CD1c-positive myeloid dendritic cell (primary cell): ENCODE measurements at regions not wholly inside any gene's neighbourhood (a gene's known extent, or its start where the extent isn't known, plus 50 kb on each side); places are given as distances from the start of the nearest gene placed in this dataset.
A peak's percentile ranks its signal among the peaks of the same experiment; 100 is the strongest.

ENCODE experiments used
- DNase-seq: peaks from one replicate; pipeline ENCODE4 v3.0.0-alpha.2; 2016; ENCODE audit errors: extremely low spot score

- no peak for DNase-seq
Observed at GRCh38 chr20:23205611-23206041, 119.5 kb upstream of the CD93 start.

DNA sequence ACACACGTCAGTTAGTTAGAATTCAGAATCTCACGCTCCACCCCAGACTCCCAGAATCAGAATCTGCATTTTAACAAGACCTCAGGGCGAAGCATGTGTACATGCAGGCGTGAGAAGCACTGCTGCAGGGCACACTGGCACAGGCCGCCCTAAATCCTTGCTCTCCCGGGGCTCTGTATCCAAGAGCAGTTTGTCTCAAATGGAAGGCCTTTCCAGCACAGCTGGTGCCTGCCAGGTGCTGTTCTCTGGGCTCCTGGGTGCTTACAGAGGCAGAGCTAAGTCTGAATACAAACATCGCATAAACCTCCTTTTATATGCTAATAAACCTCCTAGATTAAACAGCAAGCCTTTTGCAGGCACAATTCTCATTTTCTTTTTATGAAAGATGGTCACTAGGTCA, 119.1 kb upstream of the CD93 start:
- DNase-seq, result no peak

DNA sequence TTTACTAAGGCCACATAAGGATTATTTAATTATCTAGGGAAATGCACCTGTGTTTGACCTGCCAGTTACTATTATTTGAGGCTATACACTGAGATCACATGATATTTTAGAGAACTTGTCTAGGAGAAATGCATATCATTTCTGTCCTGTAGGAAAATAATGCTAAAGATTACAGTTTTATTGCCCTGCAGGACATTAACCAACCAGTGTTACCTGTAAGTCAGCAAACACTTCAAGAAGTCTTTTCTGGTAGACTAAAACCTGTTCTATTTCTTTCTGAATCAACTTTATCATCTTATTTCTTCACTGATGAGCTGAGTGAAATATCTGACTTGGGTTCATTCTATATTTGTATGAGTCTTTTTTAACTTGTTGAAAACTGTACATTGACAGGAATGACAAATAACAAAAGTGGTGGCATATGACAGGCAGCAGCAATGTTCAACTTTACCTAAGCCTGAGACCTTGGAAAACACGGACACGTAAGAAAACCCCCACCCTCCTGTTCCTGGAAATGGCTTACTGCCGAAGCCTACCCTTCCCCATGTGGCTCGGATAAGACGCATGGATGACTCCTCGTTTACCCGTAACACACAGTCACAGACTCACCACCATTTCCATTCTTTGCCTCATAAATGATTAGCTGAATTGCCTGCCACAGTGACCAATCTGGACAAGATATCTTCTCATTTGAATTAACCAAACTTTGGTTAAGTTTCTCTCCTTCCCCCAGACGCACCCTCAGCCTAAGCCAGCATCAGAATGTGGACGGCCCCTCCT, 118.0 kb upstream of the CD93 start:
- DNase-seq, result no peak

DNA sequence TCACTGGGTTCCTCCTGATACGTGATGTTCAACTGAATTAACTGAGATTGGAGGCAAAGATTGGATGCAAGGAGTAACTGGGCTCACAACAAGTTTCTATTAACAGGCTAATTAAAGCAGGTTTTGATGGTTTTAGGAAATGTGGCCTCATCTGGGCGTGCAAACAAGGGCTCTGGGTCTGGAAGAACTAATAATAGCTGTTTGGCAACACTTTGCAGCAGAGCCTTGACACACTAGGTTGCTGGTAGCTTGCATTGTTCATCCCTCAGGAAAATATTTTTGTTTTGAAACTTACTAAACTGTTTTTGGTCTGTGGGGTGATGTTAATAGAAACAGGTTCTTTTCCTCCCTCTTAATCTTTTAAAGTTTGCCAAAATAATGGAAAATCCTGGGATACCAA, 117.2 kb upstream of the CD93 start:
- no peak for DNase-seq

GRCh38 chr20:23201658-23202057, 115.5 kb upstream of the CD93 start:
- DNase-seq, result no peak

DNA sequence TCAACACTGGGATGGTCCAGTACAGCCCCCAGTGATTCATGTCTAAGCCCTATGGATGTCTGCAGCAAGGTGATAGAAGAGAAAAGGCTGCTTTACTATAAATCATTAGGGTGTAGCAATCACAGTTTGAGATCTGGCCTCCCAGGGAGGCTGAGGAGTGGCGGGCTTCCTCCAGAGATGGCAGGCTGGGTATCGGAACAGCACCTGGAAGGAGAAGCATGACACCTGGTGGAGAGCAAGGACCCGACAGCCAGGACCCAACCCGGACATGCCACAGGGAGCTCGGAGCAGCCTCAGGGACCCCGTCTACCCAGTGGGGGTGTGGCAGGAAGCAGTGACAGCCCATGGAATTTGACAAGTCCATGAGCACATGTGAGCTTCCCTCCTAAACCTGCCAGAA, 114.8 kb upstream of the CD93 start:
- DNase-seq, result no peak

DNA sequence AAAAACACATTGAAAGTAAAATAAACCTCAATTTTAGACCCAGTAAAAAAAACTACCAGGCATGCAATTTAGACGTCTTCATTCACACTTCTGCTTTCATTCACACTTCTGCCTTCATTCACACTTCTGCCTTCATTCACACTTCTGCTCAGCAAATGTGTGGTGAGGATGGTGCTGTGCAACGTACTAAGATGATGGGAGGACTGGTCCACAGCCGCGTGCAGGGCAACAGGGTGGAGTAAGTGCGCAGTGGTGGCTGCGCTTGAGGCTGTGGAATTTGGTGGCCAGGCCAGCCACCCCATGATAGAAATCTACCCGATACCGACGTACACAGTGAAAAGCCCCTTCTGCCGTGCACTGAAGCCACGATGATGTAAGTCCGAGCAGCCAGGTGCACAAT, 114.3 kb upstream of the CD93 start:
- peak; percentile 53 for DNase-seq

GRCh38 chr20:23199356-23199755, 113.2 kb upstream of the CD93 start:
- no peak for DNase-seq

DNA sequence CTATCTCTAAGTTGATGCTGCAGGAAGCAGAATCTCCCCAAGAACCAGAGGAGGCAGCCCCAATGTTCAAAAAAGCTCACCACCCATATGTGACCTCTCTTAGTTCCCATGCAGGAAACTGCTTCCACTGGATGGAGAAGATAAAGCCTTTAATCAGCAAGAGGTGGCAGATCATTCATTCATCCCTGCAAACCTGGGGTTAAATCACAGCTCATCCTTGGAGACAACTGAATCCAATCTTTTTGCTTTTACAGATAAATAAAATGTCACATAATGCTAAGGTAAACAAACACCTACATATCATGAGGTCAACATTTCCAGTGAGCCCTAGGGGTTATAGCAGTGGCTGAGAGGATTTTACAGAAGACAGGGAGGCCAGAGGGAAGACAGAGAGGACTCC, 112.7 kb upstream of the CD93 start:
- DNase-seq, result no peak

DNA sequence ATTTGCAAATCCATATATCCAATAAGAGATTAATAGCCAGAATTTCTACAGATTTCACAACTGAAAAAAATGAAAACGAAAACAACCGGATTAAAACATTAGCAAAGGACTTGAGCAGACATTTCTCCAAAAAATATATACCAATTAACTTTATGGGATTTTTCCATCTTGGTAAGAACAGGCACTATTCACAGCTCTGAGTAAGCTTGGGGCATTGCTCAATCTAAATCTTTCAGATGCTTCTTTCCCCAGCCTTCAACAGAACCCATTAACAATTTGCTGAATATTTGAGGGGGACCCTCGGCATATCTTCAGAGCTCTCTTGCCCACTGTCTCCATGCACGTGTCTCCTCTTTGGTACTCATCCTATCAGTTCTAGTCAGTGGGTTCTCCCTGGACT, 111.7 kb upstream of the CD93 start:
- no peak for DNase-seq

GRCh38 chr20:23195636-23196035, 109.5 kb upstream of the CD93 start:
- peak; percentile 78 for DNase-seq

DNA sequence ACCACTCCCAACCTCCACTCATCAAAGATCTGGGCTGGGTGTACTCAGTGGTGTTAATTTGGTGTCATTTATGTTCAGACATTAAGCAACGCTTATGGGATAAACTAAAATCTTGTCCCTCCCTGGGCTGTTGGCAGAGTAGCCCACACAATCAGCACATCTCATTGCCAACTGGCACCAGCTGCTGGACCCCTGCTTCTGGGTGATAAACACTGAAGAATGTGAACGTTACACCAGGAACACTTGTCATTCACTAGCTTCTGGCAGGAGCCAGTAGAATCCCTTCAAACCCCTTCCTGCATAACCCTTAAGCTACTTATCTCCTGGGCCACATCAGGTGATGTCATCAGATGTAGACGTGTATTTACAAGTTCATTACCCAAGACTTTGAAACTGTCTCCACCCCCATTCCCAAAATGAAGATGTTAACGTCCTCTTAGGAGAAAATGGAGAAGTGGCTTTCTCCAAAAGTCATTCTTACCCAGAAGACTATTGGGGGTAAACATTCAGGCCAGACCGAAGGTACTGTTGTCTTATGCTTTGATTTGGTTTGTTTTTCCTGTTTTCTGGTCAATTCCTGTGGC, 107.8 kb upstream of the CD93 start:
- DNase-seq, result peak; percentile 83

GRCh38 chr20:23192469-23192868, 106.3 kb upstream of the CD93 start:
- no peak for DNase-seq

- DNase-seq, result no peak
Observed at GRCh38 chr20:23190557-23190956, 104.4 kb upstream of the CD93 start.

GRCh38 chr20:23189854-23190253, 103.7 kb upstream of the CD93 start:
- no peak for DNase-seq

GRCh38 chr20:23189341-23189740, 103.2 kb upstream of the CD93 start:
- DNase-seq, result no peak

GRCh38 chr20:23188377-23189169, 102.4 kb upstream of the CD93 start:
- no peak for DNase-seq

DNA sequence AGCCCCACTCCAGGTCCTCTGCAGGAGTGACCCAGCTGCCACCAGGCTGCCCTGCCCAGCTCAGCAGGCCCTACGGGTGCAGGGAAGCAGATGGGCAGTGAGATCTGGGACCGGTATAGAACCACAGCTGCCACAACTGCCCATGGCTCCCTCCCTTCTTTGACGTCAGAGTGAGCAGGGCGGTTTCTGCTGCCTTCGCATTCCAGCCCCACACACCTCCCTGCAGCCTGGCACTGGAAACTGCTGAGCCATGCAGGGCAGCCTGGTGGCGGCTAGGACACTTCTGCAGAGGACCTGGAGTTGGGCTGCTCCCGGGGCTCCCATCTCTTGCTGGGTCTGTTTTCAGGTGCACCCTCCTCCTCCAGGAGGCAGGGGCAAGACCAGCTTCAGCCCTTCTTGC, 101.6 kb upstream of the CD93 start:
- no peak for DNase-seq

GRCh38 chr20:23186808-23187207, 100.7 kb upstream of the CD93 start:
- no peak for DNase-seq

- DNase-seq, result no peak
Observed at GRCh38 chr20:23180451-23180921, 94.4 kb upstream of the CD93 start.

GRCh38 chr20:23179766-23180403, 93.8 kb upstream of the CD93 start:
- no peak for DNase-seq

- DNase-seq, result no peak
Observed at GRCh38 chr20:23178806-23179205, 92.7 kb upstream of the CD93 start.
